HepG2 (cell line): ENCODE measurements at regions not wholly inside any gene's neighbourhood (a gene's known extent, or its start where the extent isn't known, plus 50 kb on each side); places are given as distances from the start of the nearest gene placed in this dataset.

Experiments used
- ATAC-seq: fragments of 200-7000 bp; cut with Tn5 transposase; 3 replicates; pipeline ENCODE4 v1.9.1; 2020; ENCODE audit warnings: mild to moderate bottlenecking, moderate library complexity
- BruUV-seq: library from RNA; stranded (reverse); fragments of 400-500 nt; replicated peaks from 2 replicates; lab custom pipeline; 2021; lab: Mats Ljungman, UMichigan
- CTCF ChIA-PET: fragments of 300-600 bp; formaldehyde crosslinking; extraction: SDS; loops from one replicate; lab custom pipeline; 2021; ENCODE audit warnings: low total read pairs, inconsistent platforms, low intra/inter-chr PET ratio; lab: Yijun Ruan, JAX
- POLR2A ChIA-PET: fragments of 350-600 bp; sonication (Branson Sonifier 250); formaldehyde crosslinking; loops from one replicate; lab custom pipeline; 2020; ENCODE audit warnings: antibody characterized with exemption, inconsistent platforms; lab: Yijun Ruan, JAX
- DNase-seq: peaks from one replicate; pipeline ENCODE4 v3.0.0-alpha.2; 2015; ENCODE audit warnings: low spot score
- FAIRE-seq: peaks from 3 replicates; lab custom pipeline; 2011; peaks lifted over from hg19 to GRCh38; lab: Jason Lieb, UNC
- H2AFZ ChIP-seq: one replicate; pipeline ENCODE4 v1.6.1; 2011; ENCODE audit warnings: low read length, inconsistent platforms
- H3K27ac ChIP-seq: fragments of 300-600 bp; 3 replicates; pipeline ENCODE4 v1.8.0; 2011; ENCODE audit warnings: mixed run types, mild to moderate bottlenecking, mixed read lengths, low read length, inconsistent platforms; ENCODE audit not compliant: insufficient read depth; ENCODE audit errors: extremely low read length
- H3K27me3 ChIP-seq, 2 experiments: fragments of 200-600 bp in 1 of 2; 2 replicates in 1 of 2; 3 replicates in 1 of 2; pipeline versions ENCODE4 v1.6.0 to v1.8.0; 2011; ENCODE audit warnings: low read length in 2 of 2, mild to moderate bottlenecking in 2 of 2, moderate library complexity in 2 of 2, inconsistent platforms in 1 of 2; ENCODE audit not compliant: insufficient read depth in 2 of 2, control insufficient read depth in 1 of 2
- H3K36me3 ChIP-seq, 2 experiments: fragments of 200-600 bp in 1 of 2; replicated peaks in 1 of 2; 2 replicates in 1 of 2; 3 replicates in 1 of 2; pipeline versions ENCODE4 v1.5.1 to v1.8.0; 2011; ENCODE audit warnings: low read length in 2 of 2, inconsistent platforms in 1 of 2; ENCODE audit not compliant: insufficient read depth in 2 of 2, control insufficient read depth in 1 of 2
- H3K4me1 ChIP-seq: 2 replicates; pipeline ENCODE4 v1.5.1; 2012; ENCODE audit warnings: low read length, inconsistent platforms; ENCODE audit not compliant: insufficient read depth
- H3K4me2 ChIP-seq: 2 replicates; pipeline ENCODE4 v1.6.0; 2011; ENCODE audit warnings: low read depth, low read length, inconsistent platforms
- H3K4me3 ChIP-seq, 3 experiments: fragments of 200-600 bp in 1 of 3; sonication (generic), shearing (Covaris generic) in 1 of 3; replicated peaks in 1 of 3; 2 replicates each; pipeline ENCODE4 v1.5.1; 2011 to 2016; ENCODE audit warnings: low read length in 3 of 3, inconsistent platforms in 2 of 3, low read depth in 2 of 3, mild to moderate bottlenecking in 2 of 3, control low read depth in 1 of 3, mixed read lengths in 1 of 3; ENCODE audit not compliant: insufficient read depth in 1 of 3
- H3K79me2 ChIP-seq: one replicate; pipeline ENCODE4 v1.6.1; 2011; ENCODE audit warnings: low read length, inconsistent platforms; ENCODE audit not compliant: insufficient read depth
- H3K9ac ChIP-seq: 2 replicates; pipeline ENCODE4 v1.6.0; 2011; ENCODE audit warnings: mild to moderate bottlenecking, low read depth, low read length, inconsistent platforms; ENCODE audit not compliant: insufficient read depth
- H3K9me3 ChIP-seq: 2 replicates; pipeline ENCODE4 v1.5.1; 2012; ENCODE audit warnings: mild to moderate bottlenecking, low read length
- H4K20me1 ChIP-seq: 2 replicates; pipeline ENCODE4 v1.6.0; 2011; ENCODE audit warnings: inconsistent platforms, mild to moderate bottlenecking, low read length, moderate library complexity; ENCODE audit not compliant: insufficient read depth
- BORCS8-MEF2B ChIP-seq: sonication (generic); formaldehyde crosslinking; IDR thresholded peaks from 2 replicates; pipeline ENCODE4 v1.8.0; 2022; ENCODE audit warnings: mild to moderate bottlenecking, missing genetic modification reagents
- DR1 ChIP-seq: sonication (generic); formaldehyde crosslinking; IDR thresholded peaks from 2 replicates; pipeline ENCODE4 v1.8.0; 2021; ENCODE audit warnings: mild to moderate bottlenecking, missing genetic modification reagents, inconsistent platforms
- MIXL1 ChIP-seq: IDR thresholded peaks from 2 replicates; pipeline ENCODE4 v1.6.1; 2016
- NFE2L1 ChIP-seq: sonication (generic); formaldehyde crosslinking; IDR thresholded peaks from 2 replicates; pipeline ENCODE4 v1.4.0; 2020; ENCODE audit warnings: missing genetic modification reagents, mild to moderate bottlenecking, borderline replicate concordance
- NR2C2 ChIP-seq: sonication (generic); formaldehyde crosslinking; IDR thresholded peaks from 2 replicates; pipeline ENCODE4 v1.4.0; 2020; ENCODE audit warnings: missing genetic modification reagents, mild to moderate bottlenecking, moderate library complexity, borderline replicate concordance
- POLR2AphosphoS2 ChIP-seq: IDR thresholded peaks from 2 replicates; pipeline ENCODE4 v1.6.1; 2011; ENCODE audit warnings: low read depth, low read length, improper control_type of control experiment
- REXO4 ChIP-seq: sonication (generic); formaldehyde crosslinking; IDR thresholded peaks from 2 replicates; pipeline ENCODE4 v1.8.0; 2022; ENCODE audit warnings: missing genetic modification reagents, mild to moderate bottlenecking, borderline replicate concordance
- SIX4 ChIP-seq: sonication (generic); formaldehyde crosslinking; IDR thresholded peaks from 2 replicates; pipeline ENCODE4 v1.4.0; 2020; ENCODE audit warnings: missing genetic modification reagents
- SOX13 ChIP-seq, 3 experiments: fragments of 450-650 bp in 1 of 3; sonication (generic) in 1 of 3; formaldehyde crosslinking in 1 of 3; IDR thresholded peaks in 2 of 3; conservative IDR thresholded peaks in 1 of 3; 2 replicates each; pipeline versions ENCODE4 v1.5.0 to v1.6.1; 2016 to 2020; ENCODE audit warnings: antibody characterized with exemption in 1 of 3, mild to moderate bottlenecking in 1 of 3, missing compliant biosample characterization in 1 of 3, missing genetic modification reagents in 1 of 3, moderate library complexity in 1 of 3
- TEAD3 ChIP-seq: optimal IDR thresholded peaks from 2 replicates; pipeline ENCODE3; 2016; ENCODE audit warnings: borderline replicate concordance
- XBP1 ChIP-seq: sonication (generic); formaldehyde crosslinking; IDR thresholded peaks from 2 replicates; pipeline ENCODE4 v1.5.0; 2020; ENCODE audit warnings: missing genetic modification reagents
- ZMYM2 ChIP-seq: sonication (generic); formaldehyde crosslinking; IDR thresholded peaks from 2 replicates; pipeline ENCODE4 v1.8.0; 2022; ENCODE audit warnings: mild to moderate bottlenecking, missing genetic modification reagents
- ZNF17 ChIP-seq: sonication (generic); formaldehyde crosslinking; IDR thresholded peaks from 2 replicates; pipeline ENCODE4 v1.5.0; 2020; ENCODE audit warnings: mild to moderate bottlenecking, missing genetic modification reagents
- ZNF329 ChIP-seq: sonication (generic); formaldehyde crosslinking; IDR thresholded peaks from 2 replicates; pipeline ENCODE4 v1.9.0; 2021; ENCODE audit warnings: low read depth, mild to moderate bottlenecking, missing genetic modification reagents
- ZNF331 ChIP-seq: sonication (generic); formaldehyde crosslinking; IDR thresholded peaks from 2 replicates; pipeline ENCODE4 v1.4.0; 2020; ENCODE audit warnings: missing genetic modification reagents
- ZNF7 ChIP-seq: IDR thresholded peaks from 2 replicates; pipeline ENCODE4 v1.6.1; 2016; ENCODE audit warnings: missing biosample characterization, missing genetic modification reagents
- ZNF841 ChIP-seq: sonication (generic); formaldehyde crosslinking; IDR thresholded peaks from 2 replicates; pipeline ENCODE4 v1.8.1; 2023; ENCODE audit warnings: missing genetic modification reagents, borderline replicate concordance
- WGBS: methylation state at CpG from one replicate; pipeline ENCODE4 v1.1.6; 2017; ENCODE audit warnings: low lambda C conversion rate; 5-methylcytosine and 5-hydroxymethylcytosine counted together
- in situ Hi-C: cut with HindIII; loops from 2 replicates; pipeline ENCODE4 v1.10.0; 2017; ENCODE audit warnings: low pct_unique_long_range_greater_than_20kb; ENCODE audit not compliant: extremely low pct_ligation_motif_present
- intact Hi-C: fragments of 100-400 bp; cut with micrococcal nuclease; formaldehyde crosslinking; loops from one replicate; pipeline ENCODE4 v1.10.0; 2022; ENCODE audit not compliant: unreplicated experiment
- TF ChIP-seq, protein P1 (sequence below): sonication (generic); formaldehyde crosslinking; IDR thresholded peaks from 2 replicates; pipeline ENCODE4 v1.8.1; 2023; ENCODE audit warnings: mild to moderate bottlenecking, inconsistent platforms, moderate library complexity, missing genetic modification reagents, borderline replicate concordance
- TF ChIP-seq, protein P2 (sequence below): IDR thresholded peaks from 2 replicates; pipeline ENCODE4 v1.6.1; 2016; ENCODE audit warnings: control low read depth

DNA sequence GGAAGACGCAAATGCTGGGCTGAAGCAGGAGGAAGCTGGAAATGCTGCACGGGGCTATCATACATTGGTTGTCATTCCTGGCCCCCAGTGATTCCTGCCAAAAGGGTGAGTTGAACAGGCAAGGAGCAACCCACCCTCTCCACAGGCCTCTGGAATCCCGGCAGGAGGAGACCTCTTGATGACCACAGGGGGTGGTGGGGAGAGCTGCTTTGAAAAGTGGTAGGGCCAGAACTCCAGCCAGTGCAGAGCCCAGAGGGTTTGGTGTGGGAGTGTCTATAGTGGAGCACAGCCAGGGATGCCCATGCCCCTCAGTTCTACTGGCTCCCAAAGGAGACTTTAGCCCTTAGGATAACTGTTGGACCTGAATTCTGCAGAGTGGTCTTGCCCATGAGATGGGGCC, 89.2 kb downstream of the SAMD9 start:
- H3K36me3 ChIP-seq, result no peaks in the 10 kb centered on the region
- H2AFZ ChIP-seq, result no peak overlapping the region
- no peak for DNase-seq
- H3K27ac ChIP-seq, result no peak overlapping the region
- H3K9ac ChIP-seq, result no peak overlapping the region
- FAIRE-seq, result no peak
- H3K9me3 ChIP-seq, result peaks cover 6% of the 10 kb centered on the region
- intact Hi-C loops, result no loop called here
- H3K27me3 ChIP-seq, result no peaks in the 10 kb centered on the region; a peak in 1 of 5 replicates
- no peaks in the 10 kb centered on the region for H3K79me2 ChIP-seq
- ATAC-seq, result peak; percentile 38
- TF ChIP-seq ZMYM2 (CRISPR knock-in tag), result no peak
- TF ChIP-seq TEAD3, result no peak
- TF ChIP-seq ZNF7 (CRISPR knock-in tag), result no peak
- no peak for TF ChIP-seq ZNF331
- TF ChIP-seq, all 625 proteins: peak for 0
- no TSS peak for BruUV-seq
- POLR2A ChIA-PET, result no interaction called here
- H4K20me1 ChIP-seq, result no peaks in the 10 kb centered on the region
- 59% methylated on average over 3 of the region's 3 CpGs for WGBS
- in situ Hi-C loops, result no loop called here
- H3K4me3 ChIP-seq, result no peak overlapping the region
- H3K4me1 ChIP-seq, result peaks cover 17% of the 10 kb centered on the region
- CTCF ChIA-PET, result no interaction called here
- H3K4me2 ChIP-seq, result no peak overlapping the region

DNA sequence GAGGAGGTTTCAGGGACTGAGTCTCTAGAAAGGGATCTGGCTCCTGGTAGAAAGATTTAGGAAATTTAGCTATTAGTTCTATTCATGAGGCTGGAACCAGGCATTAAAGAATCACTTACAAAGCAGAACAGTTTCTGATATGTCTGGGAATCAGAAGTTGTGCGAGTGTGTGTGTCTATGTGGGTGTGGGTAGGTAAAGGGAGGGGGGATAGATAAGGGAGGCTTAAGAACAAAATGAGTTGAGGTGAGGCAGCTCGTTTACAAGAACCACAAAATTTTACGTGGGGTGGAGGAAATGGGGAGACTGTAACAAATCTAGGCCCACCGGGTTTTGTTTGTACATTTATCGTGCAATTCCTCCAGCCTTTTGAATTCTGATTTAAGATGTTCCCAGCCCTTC, 90.7 kb downstream of the SAMD9 start:
- ATAC-seq, result no peak
- Histone ChIP-seq H3K4me3 (no peak overlapping the region), H3K27ac (no peak overlapping the region), H3K27me3 (no peaks in the 10 kb centered on the region; a peak in 1 of 5 replicates), H3K36me3 (no peaks in the 10 kb centered on the region), H2AFZ (no peak overlapping the region), H4K20me1 (no peaks in the 10 kb centered on the region), H3K79me2 (no peaks in the 10 kb centered on the region), H3K9me3 (peaks cover 6% of the 10 kb centered on the region), H3K4me2 (no peak overlapping the region), H3K4me1 (peaks cover 17% of the 10 kb centered on the region), H3K9ac (no peak overlapping the region)
- FAIRE-seq, result no peak
- no TSS peak for BruUV-seq
- CTCF ChIA-PET, result no interaction called here
- POLR2A ChIA-PET, result no interaction called here
- 27% methylated on average over 5 of the region's 5 CpGs for WGBS
- intact Hi-C loops, result no loop called here
- no peak for DNase-seq
- in situ Hi-C loops, result no loop called here
- no peak for TF ChIP-seq NFE2L1 (CRISPR knock-in tag)
- TF ChIP-seq ZNF17 (CRISPR knock-in tag), result no peak
- TF ChIP-seq DR1 (CRISPR knock-in tag), result no peak
- no peak for TF ChIP-seq ZNF329 (CRISPR knock-in tag)
- TF ChIP-seq SOX13 (IDR thresholded peaks at IDR 0.05), result no peak
- TF ChIP-seq SOX13 (CRISPR knock-in tag; conservative IDR thresholded peaks at IDR 0.05 in 1 of 2, IDR thresholded peaks at IDR 0.05 in 1 of 2), result no peak
- no peak for TF ChIP-seq MIXL1 (CRISPR knock-in tag)
- TF ChIP-seq SIX4 (CRISPR knock-in tag), result no peak
- no peak for TF ChIP-seq ZNF841 (CRISPR knock-in tag)
- no peak for TF ChIP-seq XBP1 (CRISPR knock-in tag)
- no peak for TF ChIP-seq BORCS8-MEF2B
- no peak for TF ChIP-seq POLR2AphosphoS2
- TF ChIP-seq REXO4 (CRISPR knock-in tag), result no peak
- TF ChIP-seq, protein P1, sequence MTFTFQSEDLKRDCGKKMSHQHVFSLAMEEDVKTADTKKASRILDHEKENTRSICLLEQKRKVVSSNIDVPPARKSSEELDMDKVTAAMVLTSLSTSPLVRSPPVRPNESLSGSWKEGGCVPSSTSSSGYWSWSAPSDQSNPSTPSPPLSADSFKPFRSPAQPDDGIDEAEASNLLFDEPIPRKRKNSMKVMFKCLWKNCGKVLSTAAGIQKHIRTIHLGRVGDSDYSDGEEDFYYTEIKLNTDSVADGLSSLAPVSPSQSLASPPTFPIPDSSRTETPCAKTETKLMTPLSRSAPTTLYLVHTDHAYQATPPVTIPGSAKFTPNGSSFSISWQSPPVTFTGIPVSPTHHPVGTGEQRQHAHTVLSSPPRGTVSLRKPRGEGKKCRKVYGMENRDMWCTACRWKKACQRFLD, result no peak
- TF ChIP-seq, protein P2, sequence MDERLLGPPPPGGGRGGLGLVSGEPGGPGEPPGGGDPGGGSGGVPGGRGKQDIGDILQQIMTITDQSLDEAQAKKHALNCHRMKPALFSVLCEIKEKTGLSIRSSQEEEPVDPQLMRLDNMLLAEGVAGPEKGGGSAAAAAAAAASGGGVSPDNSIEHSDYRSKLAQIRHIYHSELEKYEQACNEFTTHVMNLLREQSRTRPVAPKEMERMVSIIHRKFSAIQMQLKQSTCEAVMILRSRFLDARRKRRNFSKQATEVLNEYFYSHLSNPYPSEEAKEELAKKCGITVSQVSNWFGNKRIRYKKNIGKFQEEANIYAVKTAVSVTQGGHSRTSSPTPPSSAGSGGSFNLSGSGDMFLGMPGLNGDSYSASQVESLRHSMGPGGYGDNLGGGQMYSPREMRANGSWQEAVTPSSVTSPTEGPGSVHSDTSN (CRISPR knock-in tag), result no peak
- TF ChIP-seq NR2C2 (CRISPR knock-in tag), result no peak
